ENCODE measurements at regions not wholly inside any gene's neighbourhood (a gene's known extent, or its start where the extent isn't known, plus 50 kb on each side); places are given as distances from the start of the nearest gene placed in this dataset.

DNA sequence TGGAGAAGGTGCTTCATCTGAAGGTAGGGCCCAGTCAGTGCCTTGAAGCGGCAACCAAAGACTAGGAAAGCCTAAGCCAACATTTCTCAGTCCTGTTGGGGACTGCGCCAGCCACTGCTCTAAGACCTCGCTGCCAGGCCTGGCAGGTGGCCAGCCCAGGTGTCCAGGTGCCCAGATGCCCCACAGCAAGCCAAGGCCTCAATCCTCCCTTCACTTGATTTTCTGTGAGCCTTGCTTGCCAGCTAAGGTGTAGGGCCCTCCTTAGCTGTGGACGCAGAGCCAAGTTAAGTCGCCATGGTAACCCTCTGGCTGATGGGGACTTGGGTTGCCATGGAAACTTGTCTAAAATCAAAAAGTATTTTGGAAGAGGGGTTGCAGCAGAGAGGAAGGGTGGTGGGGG is 135.0 kb downstream of the NAV1 start:
- H3K27me3 ChIP-seq (ENCODE audit: control insufficient read depth in 1 of 2, insufficient read depth in 2 of 2, low read length in 2 of 2): no peaks in the 10 kb centered on the region
- H3K4me1 ChIP-seq (ENCODE audit: insufficient read depth, low read length): peaks cover 24% of the 10 kb centered on the region

GRCh38 chr1:201675143-201675542 is 136.2 kb downstream of the NAV1 start:
- Histone ChIP-seq H3K27me3 (ENCODE audit: control insufficient read depth in 1 of 2, insufficient read depth in 2 of 2, low read length in 2 of 2) (no peaks in the 10 kb centered on the region), H3K36me3 (ENCODE audit: insufficient read depth, low read length) (no peaks in the 10 kb centered on the region), H3K9me3 (ENCODE audit: low read length) (no peaks in the 10 kb centered on the region), H3K9ac (ENCODE audit: low read length) (no peak overlapping the region), H3K4me3 (ENCODE audit: low read depth in 1 of 2, low read length in 2 of 2) (no peak overlapping the region), H3K27ac (ENCODE audit: low read depth, low read length) (no peak overlapping the region), H3K4me1 (ENCODE audit: insufficient read depth, low read length) (peaks cover 24% of the 10 kb centered on the region)

More for the DNA sequence above, 135.0 kb downstream of the NAV1 start:
- Histone ChIP-seq H3K36me3 (ENCODE audit: insufficient read depth, low read length) (no peaks in the 10 kb centered on the region), H3K4me3 (ENCODE audit: low read depth in 1 of 2, low read length in 2 of 2) (no peak overlapping the region), H3K9ac (ENCODE audit: low read length) (no peak overlapping the region), H3K9me3 (ENCODE audit: low read length) (no peaks in the 10 kb centered on the region), H3K27ac (ENCODE audit: low read depth, low read length) (no peak overlapping the region)

DNA sequence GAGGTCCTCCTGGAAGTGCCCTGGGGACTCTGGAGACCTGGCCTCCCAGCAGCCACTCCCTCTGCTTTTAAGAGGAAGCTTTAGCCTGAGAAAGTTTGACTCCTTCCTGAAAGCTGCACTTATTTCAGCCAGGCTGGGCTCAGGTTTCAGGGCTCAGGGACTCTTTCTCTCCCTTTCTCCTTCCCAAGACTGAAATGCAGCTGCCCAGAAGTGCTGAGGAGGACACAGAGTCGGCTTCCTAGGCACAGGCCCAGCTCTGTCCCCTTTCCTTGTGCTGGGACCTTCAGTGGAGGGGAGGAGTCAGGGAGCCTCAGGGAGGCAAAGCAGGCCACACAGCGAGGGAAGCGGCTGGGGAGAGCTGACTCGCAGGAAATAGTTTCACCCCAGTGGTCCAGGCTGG is 137.3 kb downstream of the NAV1 start:
- no peak overlapping the region for H3K27ac ChIP-seq (ENCODE audit: low read depth, low read length)
- no peaks in the 10 kb centered on the region for H3K9me3 ChIP-seq (ENCODE audit: low read length)
- H3K4me1 ChIP-seq (ENCODE audit: insufficient read depth, low read length): peaks cover 24% of the 10 kb centered on the region
- H3K36me3 ChIP-seq (ENCODE audit: insufficient read depth, low read length): no peaks in the 10 kb centered on the region
- H3K27me3 ChIP-seq (ENCODE audit: control insufficient read depth in 1 of 2, insufficient read depth in 2 of 2, low read length in 2 of 2): no peaks in the 10 kb centered on the region
- no peak overlapping the region for H3K4me3 ChIP-seq (ENCODE audit: low read depth in 1 of 2, low read length in 2 of 2)
- H3K9ac ChIP-seq (ENCODE audit: low read length): no peak overlapping the region

DNA sequence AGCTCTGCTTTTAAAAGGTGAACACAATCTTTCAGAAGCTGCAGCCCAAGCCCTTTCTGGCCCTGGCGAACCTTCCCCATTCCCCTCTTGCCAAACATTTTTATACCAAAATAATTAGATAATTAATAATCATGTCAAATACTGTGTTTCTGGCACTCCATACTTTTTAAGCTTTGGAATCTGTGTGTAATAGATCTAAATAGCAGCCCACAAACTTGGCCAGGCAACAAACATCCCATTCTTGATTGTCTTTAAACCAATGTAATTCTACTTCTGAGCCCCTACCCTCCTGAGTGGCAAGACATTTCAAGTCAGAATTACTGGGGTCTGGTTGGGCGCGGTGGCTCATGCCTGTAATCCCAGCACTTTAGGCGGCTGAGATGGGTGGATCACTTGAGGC is 137.7 kb downstream of the NAV1 start:
- H3K36me3 ChIP-seq (ENCODE audit: insufficient read depth, low read length): no peaks in the 10 kb centered on the region
- no peak overlapping the region for H3K4me3 ChIP-seq (ENCODE audit: low read depth in 1 of 2, low read length in 2 of 2)
- H3K4me1 ChIP-seq (ENCODE audit: insufficient read depth, low read length): peaks cover 24% of the 10 kb centered on the region
- no peaks in the 10 kb centered on the region for H3K27me3 ChIP-seq (ENCODE audit: control insufficient read depth in 1 of 2, insufficient read depth in 2 of 2, low read length in 2 of 2)
- no peak overlapping the region for H3K9ac ChIP-seq (ENCODE audit: low read length)
- no peak overlapping the region for H3K27ac ChIP-seq (ENCODE audit: low read depth, low read length)
- H3K9me3 ChIP-seq (ENCODE audit: low read length): no peaks in the 10 kb centered on the region

DNA sequence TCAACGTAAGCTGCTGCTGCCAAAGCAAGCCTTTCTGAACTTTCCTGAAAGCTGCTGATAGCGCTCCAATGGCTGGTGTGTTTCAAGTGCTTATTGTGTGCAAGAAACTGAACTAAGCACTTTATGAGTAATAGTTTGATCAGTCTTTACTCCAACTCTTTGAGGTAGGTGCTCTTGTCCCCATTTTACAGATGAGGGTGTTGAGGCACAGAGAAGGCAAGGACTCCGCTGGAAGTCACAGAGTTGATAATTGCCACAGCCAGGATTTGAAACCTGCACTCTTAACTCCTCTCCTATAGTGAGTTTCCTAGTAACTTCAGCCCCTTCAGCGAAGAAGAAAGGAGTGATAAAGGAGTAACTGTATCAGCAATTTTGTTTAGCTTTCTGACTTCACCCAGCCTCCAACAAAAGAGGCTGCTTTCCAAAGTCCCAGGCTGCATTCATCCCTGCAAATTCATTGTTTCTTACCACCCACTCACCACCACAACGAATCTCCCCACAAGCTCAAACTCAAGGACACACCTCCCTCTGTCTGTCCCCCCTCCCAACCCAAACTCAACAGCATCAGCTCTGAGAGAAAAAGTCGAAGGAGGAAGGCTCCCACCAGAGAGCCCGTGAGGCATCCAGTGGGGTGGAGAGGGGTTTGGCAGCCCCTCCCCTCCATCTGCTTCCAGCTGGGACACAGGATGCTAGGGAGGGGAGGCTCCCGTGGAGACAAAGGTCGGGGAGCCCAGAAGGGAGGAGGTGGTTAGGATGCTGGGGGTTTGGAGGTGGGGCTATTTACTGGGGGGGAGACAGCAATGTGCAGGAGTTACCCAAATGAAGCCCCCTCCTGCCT is 139.6 kb downstream of the NAV1 start:
- Histone ChIP-seq H3K36me3 (ENCODE audit: insufficient read depth, low read length) (no peaks in the 10 kb centered on the region), H3K9me3 (ENCODE audit: low read length) (no peaks in the 10 kb centered on the region), H3K4me3 (ENCODE audit: low read depth in 1 of 2, low read length in 2 of 2) (no peak overlapping the region), H3K9ac (ENCODE audit: low read length) (no peak overlapping the region), H3K4me1 (ENCODE audit: insufficient read depth, low read length) (peaks cover 24% of the 10 kb centered on the region), H3K27ac (ENCODE audit: low read depth, low read length) (no peak overlapping the region), H3K27me3 (ENCODE audit: control insufficient read depth in 1 of 2, insufficient read depth in 2 of 2, low read length in 2 of 2) (no peaks in the 10 kb centered on the region)

GRCh38 chr1:201681375-201681774 is 142.4 kb downstream of the NAV1 start:
- Histone ChIP-seq H3K4me1 (ENCODE audit: insufficient read depth, low read length) (peaks cover 8% of the 10 kb centered on the region), H3K27me3 (ENCODE audit: control insufficient read depth in 1 of 2, insufficient read depth in 2 of 2, low read length in 2 of 2) (no peaks in the 10 kb centered on the region), H3K27ac (ENCODE audit: low read depth, low read length) (no peak overlapping the region), H3K36me3 (ENCODE audit: insufficient read depth, low read length) (no peaks in the 10 kb centered on the region), H3K4me3 (ENCODE audit: low read depth in 1 of 2, low read length in 2 of 2) (no peak overlapping the region), H3K9ac (ENCODE audit: low read length) (no peak overlapping the region), H3K9me3 (ENCODE audit: low read length) (no peaks in the 10 kb centered on the region)

GRCh38 chr1:201682964-201683363 is 144.0 kb downstream of the NAV1 start:
- no peak overlapping the region for H3K9ac ChIP-seq (ENCODE audit: low read length)
- no peaks in the 10 kb centered on the region for H3K9me3 ChIP-seq (ENCODE audit: low read length)
- H3K27ac ChIP-seq (ENCODE audit: low read depth, low read length): no peak overlapping the region
- no peaks in the 10 kb centered on the region for H3K27me3 ChIP-seq (ENCODE audit: control insufficient read depth in 1 of 2, insufficient read depth in 2 of 2, low read length in 2 of 2)
- no peak overlapping the region for H3K4me3 ChIP-seq (ENCODE audit: low read depth in 1 of 2, low read length in 2 of 2)
- H3K4me1 ChIP-seq (ENCODE audit: insufficient read depth, low read length): peaks cover 3% of the 10 kb centered on the region
- H3K36me3 ChIP-seq (ENCODE audit: insufficient read depth, low read length): no peaks in the 10 kb centered on the region

DNA sequence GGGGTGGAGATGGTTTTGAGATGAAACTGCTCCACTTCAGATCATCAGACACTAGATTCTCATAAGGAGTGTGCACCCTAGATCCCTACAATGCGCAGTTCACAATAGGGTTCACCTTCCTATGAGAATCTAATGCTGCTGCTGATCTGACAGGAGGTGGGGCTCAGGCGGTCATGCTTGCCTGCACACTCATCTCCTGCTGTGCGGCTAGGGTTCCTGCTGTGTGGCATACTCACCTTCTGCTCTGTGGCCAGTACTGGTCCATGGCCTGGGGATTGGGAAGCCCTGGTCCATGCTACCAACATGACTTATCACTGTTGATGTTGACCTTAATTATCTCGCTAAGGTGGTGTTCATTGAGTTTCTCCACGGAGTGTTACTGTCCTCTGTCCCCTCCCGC is 144.5 kb downstream of the NAV1 start:
- H3K36me3 ChIP-seq (ENCODE audit: insufficient read depth, low read length): no peaks in the 10 kb centered on the region
- H3K4me1 ChIP-seq (ENCODE audit: insufficient read depth, low read length): peaks cover under 1% of the 10 kb centered on the region
- no peak overlapping the region for H3K9ac ChIP-seq (ENCODE audit: low read length)
- no peaks in the 10 kb centered on the region for H3K27me3 ChIP-seq (ENCODE audit: control insufficient read depth in 1 of 2, insufficient read depth in 2 of 2, low read length in 2 of 2)
- no peak overlapping the region for H3K27ac ChIP-seq (ENCODE audit: low read depth, low read length)
- H3K4me3 ChIP-seq (ENCODE audit: low read depth in 1 of 2, low read length in 2 of 2): no peak overlapping the region
- H3K9me3 ChIP-seq (ENCODE audit: low read length): no peaks in the 10 kb centered on the region

DNA sequence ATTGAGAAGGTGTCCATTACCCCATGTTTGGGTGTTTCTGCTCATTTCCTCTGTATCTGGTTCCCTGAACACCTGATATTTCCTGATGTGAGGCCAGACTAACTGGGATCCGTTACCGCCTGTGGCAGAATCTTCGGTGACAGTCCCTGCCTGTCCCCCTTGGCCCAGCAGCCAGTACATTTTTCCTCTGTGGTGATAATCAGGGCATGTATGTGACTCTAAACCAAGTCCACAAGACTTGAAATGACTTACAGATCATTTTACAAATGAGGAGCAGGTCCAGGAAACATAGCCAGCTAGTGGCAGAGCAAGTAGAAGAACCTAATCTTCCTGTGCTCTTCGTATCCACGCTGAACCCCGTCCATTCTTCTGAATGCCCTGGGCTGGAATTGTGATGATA is 143.5 kb upstream of the IPO9 start:
- no peaks in the 10 kb centered on the region for H3K36me3 ChIP-seq (ENCODE audit: insufficient read depth, low read length)
- no peaks in the 10 kb centered on the region for H3K4me1 ChIP-seq (ENCODE audit: insufficient read depth, low read length)
- no peak overlapping the region for H3K27ac ChIP-seq (ENCODE audit: low read depth, low read length)
- no peaks in the 10 kb centered on the region for H3K9me3 ChIP-seq (ENCODE audit: low read length)
- no peaks in the 10 kb centered on the region for H3K27me3 ChIP-seq (ENCODE audit: control insufficient read depth in 1 of 2, insufficient read depth in 2 of 2, low read length in 2 of 2)
- H3K4me3 ChIP-seq (ENCODE audit: low read depth in 1 of 2, low read length in 2 of 2): no peak overlapping the region
- no peak overlapping the region for H3K9ac ChIP-seq (ENCODE audit: low read length)

- H3K4me3 ChIP-seq (ENCODE audit: low read depth in 1 of 2, low read length in 2 of 2): no peak overlapping the region
- H3K27me3 ChIP-seq (ENCODE audit: control insufficient read depth in 1 of 2, insufficient read depth in 2 of 2, low read length in 2 of 2): no peaks in the 10 kb centered on the region
- no peak overlapping the region for H3K9ac ChIP-seq (ENCODE audit: low read length)
These were observed 142.1 kb upstream of the IPO9 start for GRCh38 chr1:201686714-201687455.

GRCh38 chr1:201688514-201688913 is 140.4 kb upstream of the IPO9 start:
- peaks cover 17% of the 10 kb centered on the region for H3K4me1 ChIP-seq (ENCODE audit: insufficient read depth, low read length)
- no peak overlapping the region for H3K9ac ChIP-seq (ENCODE audit: low read length)
- no peak overlapping the region for H3K27ac ChIP-seq (ENCODE audit: low read depth, low read length)
- no peak overlapping the region for H3K4me3 ChIP-seq (ENCODE audit: low read depth in 1 of 2, low read length in 2 of 2)
- no peaks in the 10 kb centered on the region for H3K27me3 ChIP-seq (ENCODE audit: control insufficient read depth in 1 of 2, insufficient read depth in 2 of 2, low read length in 2 of 2)
- no peaks in the 10 kb centered on the region for H3K9me3 ChIP-seq (ENCODE audit: low read length)
- no peaks in the 10 kb centered on the region for H3K36me3 ChIP-seq (ENCODE audit: insufficient read depth, low read length)

More at GRCh38 chr1:201686714-201687455, 142.1 kb upstream of the IPO9 start:
- Histone ChIP-seq H3K27ac (ENCODE audit: low read depth, low read length) (no peak overlapping the region), H3K9me3 (ENCODE audit: low read length) (no peaks in the 10 kb centered on the region), H3K36me3 (ENCODE audit: insufficient read depth, low read length) (no peaks in the 10 kb centered on the region), H3K4me1 (ENCODE audit: insufficient read depth, low read length) (peaks cover 2% of the 10 kb centered on the region)
